Suprapubic skin (tissue), 4 donors: ENCODE measurements at regions not wholly inside any gene's neighbourhood (a gene's known extent, or its start where the extent isn't known, plus 50 kb on each side); places are given as distances from the start of the nearest gene placed in this dataset.

Source experiments
- EP300 ChIP-seq: sonication (generic); formaldehyde crosslinking; IDR thresholded peaks from one replicate; pipeline ENCODE4 v1.6.1; 2017; ENCODE audit warnings: antibody characterized with exemption
- POLR2A ChIP-seq, 2 donors: fragments of 450-650 bp; IDR thresholded peaks; one replicate each; pipeline ENCODE4 v1.6.1; 2017; ENCODE audit warnings: antibody characterized with exemption in 2 of 2, mild to moderate bottlenecking in 2 of 2, moderate library complexity in 2 of 2
- POLR2AphosphoS5 ChIP-seq, 3 donors: sonication (generic); formaldehyde crosslinking; IDR thresholded peaks; one replicate each; pipeline ENCODE4 v1.6.1; 2017; ENCODE audit warnings: antibody characterized with exemption in 3 of 3
- TF ChIP-seq, protein P1 (sequence below), 2 donors: fragments of 200-600 bp in 1 of 2; fragments of 450-650 bp in 1 of 2; sonication (generic) in 1 of 2; IDR thresholded peaks; one replicate each; pipeline ENCODE4 v1.5.1; 2016 to 2019; ENCODE audit warnings: antibody characterized with exemption in 2 of 2, mild to moderate bottlenecking in 1 of 2, moderate library complexity in 1 of 2

DNA sequence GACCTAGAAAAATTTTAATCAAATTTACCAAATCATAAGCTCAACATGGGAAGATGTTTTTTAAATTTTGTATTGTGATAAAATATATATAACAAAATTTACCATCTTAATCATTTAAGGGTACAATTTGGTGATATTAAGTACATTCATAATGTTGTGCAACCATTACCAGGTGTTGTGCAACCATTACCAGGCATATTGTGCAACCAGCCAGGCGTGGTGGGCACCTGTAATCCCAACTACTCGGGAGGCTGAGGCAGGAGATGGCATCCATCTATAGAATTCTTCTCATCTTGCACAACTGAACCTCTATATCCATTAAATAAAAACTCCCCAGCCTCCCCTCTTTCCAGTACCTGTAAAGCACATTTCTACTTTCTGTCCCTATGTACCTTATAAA, 124.5 kb upstream of the SLC13A1 start:
- TF ChIP-seq, protein P1, sequence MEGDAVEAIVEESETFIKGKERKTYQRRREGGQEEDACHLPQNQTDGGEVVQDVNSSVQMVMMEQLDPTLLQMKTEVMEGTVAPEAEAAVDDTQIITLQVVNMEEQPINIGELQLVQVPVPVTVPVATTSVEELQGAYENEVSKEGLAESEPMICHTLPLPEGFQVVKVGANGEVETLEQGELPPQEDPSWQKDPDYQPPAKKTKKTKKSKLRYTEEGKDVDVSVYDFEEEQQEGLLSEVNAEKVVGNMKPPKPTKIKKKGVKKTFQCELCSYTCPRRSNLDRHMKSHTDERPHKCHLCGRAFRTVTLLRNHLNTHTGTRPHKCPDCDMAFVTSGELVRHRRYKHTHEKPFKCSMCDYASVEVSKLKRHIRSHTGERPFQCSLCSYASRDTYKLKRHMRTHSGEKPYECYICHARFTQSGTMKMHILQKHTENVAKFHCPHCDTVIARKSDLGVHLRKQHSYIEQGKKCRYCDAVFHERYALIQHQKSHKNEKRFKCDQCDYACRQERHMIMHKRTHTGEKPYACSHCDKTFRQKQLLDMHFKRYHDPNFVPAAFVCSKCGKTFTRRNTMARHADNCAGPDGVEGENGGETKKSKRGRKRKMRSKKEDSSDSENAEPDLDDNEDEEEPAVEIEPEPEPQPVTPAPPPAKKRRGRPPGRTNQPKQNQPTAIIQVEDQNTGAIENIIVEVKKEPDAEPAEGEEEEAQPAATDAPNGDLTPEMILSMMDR (IDR thresholded peaks at IDR 0.05) = no peak
- TF ChIP-seq POLR2A (IDR thresholded peaks at IDR 0.05) (no peak), POLR2AphosphoS5 (IDR thresholded peaks at IDR 0.05) (no peak), EP300 (no peak)
